ENCODE measurements at regions not wholly inside any gene's neighbourhood (a gene's known extent, or its start where the extent isn't known, plus 50 kb on each side); places are given as distances from the start of the nearest gene placed in this dataset.
A peak's percentile ranks its signal among the peaks of the same experiment; 100 is the strongest.
"Not testable (repeated sequence)": the region's sequence is repeated elsewhere in the genome, so short reads cannot be mapped to it uniquely, and the experiment has no call there.

DNA sequence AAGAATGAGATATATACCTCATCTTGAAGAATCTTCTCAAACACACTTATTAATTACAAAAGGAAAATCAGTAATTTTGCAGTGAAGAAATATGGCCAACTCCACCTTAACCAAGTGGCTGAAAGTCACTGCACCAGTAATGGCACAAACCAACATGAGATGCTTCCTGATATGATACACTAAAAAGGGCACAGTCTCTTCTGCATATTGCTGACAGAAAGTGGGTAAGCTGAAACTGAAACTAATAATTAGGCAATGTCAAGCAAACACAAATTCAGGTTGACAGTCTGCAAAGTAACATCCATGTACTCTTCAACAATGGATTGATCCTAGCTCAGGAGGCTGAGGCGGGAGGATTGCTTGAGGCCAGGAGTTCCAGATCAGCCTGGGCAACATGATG is 56.1 kb downstream of the ZNF22 start:
- not testable (repeated sequence) for DNase-seq

DNA sequence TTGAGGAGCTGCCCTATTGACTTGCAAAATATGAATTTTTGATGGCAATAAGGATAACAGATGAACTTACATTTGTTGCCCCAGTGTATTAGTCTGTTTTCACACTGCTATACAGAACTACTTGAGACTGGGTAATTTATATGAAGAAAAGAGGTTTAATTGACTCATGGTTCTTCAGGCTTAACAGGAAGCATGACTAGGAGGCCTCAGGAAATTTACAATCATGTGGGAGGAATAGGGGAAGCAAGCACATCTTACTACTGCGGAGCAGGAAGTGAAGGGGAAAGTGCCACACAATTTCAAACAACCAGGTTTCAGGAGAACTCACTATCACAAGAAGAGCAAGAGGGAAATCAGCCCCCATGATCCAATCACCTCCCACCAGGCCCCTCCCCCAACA is 57.9 kb downstream of the ZNF22 start:
- peak; percentile 77 to 89 for DNase-seq

DNA sequence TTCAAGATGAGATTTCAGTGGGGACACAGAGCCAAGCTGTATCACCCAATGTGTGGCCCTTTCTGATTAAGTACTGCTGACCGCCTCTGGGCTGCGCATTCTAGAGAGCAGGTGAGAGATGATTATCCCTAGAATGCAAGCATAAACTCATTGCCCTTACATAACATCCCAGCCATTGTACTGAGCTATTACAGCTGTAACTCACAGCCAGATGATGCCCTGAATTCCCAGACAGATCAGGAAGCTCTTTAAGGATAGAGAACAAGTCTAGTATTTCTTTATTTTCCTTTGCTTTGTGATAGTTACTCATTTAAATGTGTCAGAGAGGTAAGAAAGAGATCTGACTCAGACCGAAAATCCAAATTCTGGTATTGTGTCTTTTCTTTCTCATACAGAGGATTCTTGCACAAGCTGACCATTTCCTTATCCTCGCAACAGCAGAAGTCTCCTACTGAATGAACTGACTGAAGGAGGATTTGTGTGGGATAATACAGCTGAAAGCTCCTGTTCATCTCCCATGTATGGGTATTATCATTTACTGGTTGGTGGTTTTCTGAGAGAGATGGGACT is 58.4 kb downstream of the ZNF22 start:
- DNase-seq: peak; percentile 80 to 89

DNA sequence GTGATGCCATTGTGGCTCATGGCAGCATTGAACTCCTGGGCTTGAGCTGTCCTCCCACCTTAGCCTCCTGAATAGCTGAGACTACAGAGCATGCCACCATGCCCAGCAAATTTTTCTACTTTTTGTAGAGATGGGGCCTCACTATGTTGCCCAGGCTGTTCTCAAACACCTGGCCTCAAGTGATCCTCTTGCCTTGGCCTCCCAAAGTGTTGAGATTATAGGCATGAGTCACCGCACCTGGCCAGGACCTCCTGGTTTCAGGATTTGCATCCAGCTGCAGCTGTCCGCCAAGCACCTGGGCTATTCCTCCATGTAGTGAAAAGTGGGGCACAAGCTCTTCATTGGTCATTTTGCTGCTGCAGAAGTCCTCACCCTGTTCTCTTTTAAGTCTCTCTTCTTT is 58.9 kb downstream of the ZNF22 start:
- no peak for DNase-seq

DNA sequence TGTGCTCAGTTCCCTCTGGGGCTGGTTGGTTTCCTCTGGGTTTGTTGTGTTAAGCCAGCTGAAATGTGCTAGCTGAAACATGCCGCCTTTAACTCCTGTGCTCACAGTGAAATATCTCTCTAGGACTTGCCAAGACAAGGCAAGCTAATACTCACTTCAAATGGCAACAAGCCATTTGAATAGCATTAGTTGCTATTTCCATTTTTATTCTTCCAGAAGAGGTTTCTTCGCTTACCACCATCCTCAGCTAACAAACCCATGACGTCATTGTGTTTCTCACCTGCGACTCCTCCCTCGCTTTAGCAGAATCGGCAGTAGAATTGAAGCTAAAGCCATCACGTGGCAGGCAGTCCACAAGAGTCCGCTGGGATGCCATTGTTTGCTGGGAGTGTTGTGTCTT is 61.3 kb downstream of the ZNF22 start:
- no peak for DNase-seq

DNA sequence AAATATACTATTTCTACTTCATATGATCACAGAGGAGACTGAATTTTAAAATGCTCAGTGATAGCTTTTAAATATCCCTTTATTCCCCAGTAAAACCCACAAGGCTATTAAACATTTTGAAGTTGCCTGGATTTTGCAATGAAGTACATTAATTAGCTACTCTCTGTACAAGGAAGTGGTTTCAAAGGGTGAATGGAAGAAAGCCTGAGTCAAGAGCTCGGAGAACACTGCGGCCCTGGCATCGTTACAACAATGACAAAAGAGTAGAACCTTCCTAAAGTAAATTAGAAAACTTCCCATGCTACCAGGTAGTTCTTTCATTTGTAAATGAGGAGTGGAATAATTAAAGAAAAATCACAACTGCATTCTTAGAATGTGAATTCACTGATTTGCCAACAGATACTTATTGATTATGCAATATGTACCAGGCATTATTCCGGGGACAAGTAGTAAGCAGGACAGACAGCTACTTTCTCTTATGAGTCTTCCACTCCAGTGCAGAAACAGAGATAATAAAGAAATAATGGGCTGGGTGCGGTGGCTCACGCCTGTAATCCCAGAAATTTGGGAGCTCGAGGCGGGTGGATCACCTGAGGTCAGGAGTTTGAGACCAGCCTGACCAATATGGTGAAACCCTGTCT is 63.0 kb downstream of the ZNF22 start:
- peak; percentile 53 to 71 for DNase-seq

DNA sequence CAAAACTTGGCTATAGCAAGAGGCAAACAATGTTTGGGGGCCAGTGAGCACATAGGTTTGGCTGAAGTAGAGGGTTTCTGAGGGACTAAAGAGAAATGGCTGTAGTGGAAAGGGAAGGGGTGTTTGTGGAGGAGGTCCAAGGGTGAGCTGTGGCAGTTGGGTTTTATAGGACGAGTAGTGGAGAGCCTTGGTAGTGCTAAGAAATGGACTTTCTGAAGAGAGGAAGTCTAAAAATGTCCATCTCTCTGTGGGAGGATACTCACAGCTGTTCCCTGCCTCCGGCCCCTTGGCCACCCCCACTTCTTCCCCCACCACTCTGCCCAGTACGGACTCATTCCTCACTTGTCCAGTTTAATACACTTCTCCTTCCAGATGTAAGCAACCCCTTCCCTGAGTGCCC is 64.3 kb downstream of the ZNF22 start:
- DNase-seq: peak; percentile 22 to 27

DNA sequence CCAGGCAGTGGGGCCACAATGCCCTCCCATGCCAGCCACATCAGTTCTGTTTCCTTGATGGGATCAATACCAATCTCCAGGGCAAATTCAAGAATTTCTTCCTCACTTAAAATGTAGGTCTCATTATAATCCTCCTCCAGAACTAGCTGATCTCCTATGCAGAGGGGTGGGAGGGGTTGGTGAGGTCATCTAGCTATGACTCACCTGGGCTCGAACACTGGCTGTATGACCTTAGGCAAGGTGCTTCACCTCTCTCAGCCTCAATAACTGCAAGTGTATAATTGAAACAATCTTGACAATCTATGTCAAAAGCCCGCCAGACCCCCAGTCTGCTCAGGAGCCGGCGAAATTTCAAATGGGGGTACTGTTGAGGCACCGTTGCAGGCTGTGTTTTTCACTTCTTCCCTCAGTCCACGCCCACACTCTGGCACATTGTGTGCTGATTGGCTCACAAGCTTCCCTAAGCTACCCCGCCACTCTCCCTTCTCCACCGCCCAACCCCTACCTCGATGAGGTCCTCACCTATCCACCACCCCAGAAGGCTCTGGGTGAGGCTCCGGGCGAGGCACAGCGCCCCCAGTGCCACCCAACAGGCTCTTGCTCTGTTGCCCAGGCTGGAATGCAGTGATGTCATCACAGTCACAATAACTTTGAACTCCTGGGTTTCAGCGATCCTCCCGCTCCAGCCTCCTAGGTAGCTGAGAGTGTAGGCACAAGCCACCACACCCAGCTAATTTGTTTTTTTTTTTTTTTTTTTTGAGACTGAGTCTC is 70.5 kb downstream of the ZNF22 start:
- no peak for DNase-seq

DNA sequence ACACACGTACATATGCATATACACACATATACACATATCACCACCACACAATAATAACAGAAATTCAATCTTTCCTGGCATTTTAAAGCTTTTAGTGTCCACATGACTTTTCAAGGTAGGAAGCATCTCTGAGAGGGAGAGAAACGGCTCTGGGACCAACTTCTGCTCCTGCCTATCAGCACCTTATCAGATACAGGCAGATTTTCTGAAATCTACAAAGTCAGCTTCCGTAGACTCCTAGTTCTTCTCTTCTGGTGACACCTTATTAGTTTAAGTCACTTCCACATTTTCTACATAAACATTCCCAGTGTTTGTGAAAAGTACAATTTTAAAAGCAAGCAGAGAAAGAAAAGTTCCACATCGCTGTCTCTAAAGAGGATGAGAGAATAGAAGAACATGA is 74.5 kb downstream of the ZNF22 start:
- DNase-seq: no peak

DNA sequence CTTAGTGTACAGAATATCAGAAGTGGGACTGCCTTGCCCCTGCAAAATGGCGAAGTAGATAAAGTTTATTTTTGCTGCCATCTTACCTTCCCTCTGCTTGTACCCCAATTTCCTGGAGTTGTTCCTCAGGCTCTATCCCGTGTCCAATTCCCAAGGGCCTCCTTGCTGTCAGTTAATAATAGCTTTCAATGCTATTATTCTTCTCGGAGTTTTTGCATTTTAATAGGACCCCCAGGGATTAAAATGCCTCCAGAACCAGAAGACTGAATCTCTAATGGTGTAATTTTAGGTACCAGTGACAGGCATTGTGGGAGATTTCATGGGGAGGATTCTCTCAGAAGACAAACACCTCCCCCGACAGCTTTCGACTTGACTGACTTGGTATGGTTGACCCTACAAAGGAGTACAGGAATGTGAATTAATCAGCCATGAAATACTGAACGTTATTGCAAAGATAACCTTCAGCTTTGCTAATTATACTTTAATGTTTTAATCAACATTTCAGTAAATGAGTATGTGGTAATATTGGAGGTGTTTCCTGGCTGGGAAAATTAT is 75.2 kb downstream of the ZNF22 start:
- no peak for DNase-seq

DNA sequence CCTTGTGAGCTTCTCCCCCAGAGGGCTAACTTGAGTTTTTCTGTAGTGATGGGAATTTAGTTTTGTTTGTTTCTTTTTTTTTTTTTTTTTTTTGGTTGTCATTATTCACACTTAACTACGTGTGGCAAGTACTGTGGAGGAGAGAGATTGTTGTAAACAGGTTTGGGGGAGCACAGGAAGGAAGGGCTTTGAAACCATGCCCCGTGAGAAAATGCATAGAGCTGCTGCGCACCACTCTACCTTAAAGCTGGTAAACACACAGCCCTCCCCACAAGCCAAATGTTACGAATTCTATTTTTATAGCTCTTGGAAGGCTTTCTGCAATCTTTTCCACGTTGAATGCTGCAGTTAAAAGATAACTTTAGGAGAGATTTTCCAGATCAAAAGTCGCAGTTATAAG is 76.2 kb downstream of the ZNF22 start:
- DNase-seq: no peak

DNA sequence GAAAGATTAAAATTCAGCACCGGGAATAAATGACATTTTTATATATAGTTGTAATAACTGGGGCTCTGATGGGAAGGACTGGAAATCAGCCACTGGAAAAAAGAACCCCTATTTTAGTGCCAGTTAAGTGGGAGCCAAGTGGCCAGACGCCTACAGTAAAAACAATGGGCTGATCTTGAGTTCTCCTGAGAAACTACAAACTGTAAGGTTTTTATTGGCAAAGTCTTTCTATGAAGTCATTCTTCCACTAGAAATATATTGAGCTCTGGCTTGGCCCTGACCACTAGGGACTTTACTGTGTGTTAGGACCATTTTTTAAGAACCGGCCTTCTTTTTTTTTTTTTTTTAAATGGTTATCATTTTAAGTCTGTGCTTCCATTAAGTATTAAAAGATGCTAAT is 79.6 kb downstream of the ZNF22 start:
- DNase-seq: no peak

DNA sequence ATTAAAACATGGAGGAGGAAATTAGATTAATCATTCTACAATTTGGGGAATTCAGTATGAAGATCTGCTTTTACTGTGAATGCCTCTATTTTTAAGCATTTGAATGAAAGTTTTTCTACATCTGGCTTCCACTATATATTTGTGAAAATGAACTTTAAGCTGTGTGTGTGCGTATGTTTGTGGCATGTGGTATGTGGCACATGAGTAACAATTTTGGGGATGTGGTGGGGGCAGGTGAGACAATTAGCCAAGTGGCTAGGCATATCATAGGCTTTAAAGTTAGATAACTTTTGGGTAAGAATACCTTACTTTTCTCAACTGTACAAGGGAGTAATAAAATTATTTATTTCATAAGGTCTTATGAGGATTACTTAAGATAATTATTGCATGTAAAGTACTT is 81.5 kb downstream of the ZNF22 start:
- no peak for DNase-seq

DNA sequence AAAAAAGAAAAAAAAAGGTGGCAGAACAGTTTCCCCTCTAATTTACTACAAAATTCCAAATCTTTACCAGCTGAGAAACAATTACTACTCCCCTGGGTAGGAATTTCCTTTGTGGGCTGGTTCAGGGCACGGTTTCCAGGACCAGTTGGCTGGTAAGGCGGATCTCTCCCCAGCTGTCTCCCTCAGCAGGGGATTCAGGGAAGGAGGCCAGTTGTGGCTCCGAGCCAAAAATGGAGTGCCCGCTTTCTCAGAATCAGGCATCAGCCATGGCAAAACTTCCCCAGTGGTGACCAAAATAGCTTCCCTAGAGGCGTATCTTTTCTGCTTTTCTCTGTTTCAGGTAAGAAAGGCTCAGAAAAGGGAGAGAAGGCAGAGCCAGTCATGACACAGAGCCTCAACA is 91.2 kb downstream of the ZNF22 start:
- no peak for DNase-seq

DNA sequence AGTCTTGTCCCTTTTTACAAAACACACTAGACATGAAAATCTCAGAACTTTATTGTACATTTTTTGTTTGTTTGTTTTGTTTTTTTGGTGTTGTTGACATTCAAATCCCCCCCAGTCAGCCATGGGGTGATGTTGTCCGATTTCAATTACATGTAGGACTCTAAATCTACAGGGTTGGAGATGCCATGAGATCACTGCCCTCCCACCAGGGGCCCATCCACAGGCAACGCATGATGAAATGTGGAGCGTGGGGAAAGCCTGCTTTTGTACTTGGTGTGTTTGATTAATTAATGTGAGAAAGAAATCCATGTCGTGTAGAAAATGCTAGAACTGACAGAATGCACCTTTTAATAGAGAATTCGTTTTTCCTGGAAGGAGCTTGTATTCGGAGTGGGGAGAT is 93.2 kb downstream of the ZNF22 start:
- no peak for DNase-seq

DNA sequence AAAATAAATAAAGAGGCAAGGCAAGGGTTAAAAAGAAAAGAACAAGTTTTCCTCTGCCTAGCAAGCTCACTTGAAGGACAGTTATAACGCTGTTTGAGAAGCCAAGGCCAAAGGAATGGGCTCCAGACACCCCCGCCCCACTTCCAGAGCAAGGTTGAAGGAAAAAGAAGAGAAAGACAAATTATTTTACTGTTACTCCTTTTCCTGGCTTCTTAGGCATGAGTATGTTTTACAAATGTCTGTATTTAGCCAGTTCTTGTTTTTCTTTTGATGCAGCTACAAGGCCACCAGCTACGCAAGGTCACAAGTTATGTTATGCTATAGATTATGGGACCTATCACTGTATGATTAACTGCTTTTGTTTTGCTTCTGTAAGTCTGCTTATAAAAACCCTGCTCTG is 94.6 kb downstream of the ZNF22 start:
- no peak for DNase-seq

DNA sequence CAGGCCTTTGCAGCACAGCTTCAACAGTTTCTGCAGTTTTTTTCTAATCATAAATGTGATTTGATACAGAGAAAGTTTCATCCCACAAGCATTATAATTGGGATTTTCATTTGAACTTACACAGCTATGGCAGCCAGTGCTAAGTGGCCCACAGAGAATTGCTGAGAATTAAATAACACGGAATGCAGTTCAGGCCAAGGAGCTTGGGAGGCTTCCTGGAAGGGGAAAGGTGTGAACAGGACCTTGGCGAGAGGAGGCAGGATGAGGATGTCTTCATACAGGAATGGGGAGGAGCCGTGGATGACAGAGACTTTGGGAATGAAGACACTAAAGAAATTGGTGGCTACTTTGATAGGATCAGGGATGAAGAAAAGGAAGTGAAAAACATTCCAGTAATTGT is 95.3 kb downstream of the ZNF22 start:
- DNase-seq: no peak

DNA sequence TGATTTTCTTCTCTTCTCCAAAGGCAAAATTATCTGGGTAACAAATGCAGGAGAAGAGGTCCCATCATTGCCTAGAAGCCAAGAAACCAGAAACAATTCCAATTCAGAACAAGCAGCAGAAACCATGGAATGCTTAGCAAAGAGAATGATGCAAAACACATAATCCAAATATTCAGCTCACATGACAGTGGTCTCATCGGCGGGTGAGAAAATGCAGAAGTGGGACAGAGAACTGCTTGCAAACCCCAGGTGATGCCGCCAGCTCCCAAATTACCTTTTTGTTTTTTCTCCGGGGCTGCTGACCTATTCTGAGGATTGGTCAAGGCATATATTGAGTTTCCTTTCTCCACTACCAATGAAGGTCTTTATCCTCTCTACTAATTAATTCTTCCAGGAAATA is 99.7 kb downstream of the ZNF22 start:
- DNase-seq: no peak

DNA sequence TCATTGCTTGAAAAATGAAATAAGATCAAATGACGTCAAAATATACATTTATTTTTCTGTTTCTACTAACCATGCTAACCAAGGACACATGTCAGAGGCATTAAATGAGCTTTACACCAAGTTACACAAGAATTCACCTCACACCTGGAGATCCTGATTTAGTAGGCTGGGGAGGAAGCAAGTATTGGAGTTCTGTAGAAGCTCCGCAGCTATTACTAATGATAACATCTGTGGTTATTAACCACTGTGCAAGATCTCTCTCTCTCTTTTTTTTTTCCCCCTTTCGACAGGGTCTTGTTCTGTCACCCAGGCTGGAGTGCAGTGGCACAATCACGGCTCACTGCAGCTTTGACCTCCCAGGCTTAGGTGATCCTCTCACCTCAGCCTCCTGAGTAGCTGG is 104.0 kb downstream of the ZNF22 start:
- DNase-seq: no peak

DNA sequence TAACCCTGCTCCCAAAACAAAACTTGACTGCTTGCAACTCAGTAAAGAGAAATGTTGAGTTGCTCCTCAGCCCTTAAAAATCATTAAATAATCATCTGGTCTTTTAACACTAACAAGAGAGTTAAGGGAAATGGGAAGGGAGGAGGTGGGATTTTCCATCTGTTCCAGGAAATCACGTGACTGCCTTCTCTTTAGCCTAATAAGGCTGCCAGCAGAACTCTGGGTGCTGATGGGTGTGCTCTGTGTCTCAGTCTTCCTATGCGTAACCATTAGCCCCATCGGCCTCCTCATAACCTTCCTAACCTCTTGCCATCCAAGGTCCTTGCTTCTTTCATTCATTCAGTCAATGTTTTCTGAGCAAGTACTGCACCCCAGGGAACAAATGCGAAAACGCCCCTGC is 104.6 kb downstream of the ZNF22 start:
- peak; percentile 3 to 8 for DNase-seq

DNA sequence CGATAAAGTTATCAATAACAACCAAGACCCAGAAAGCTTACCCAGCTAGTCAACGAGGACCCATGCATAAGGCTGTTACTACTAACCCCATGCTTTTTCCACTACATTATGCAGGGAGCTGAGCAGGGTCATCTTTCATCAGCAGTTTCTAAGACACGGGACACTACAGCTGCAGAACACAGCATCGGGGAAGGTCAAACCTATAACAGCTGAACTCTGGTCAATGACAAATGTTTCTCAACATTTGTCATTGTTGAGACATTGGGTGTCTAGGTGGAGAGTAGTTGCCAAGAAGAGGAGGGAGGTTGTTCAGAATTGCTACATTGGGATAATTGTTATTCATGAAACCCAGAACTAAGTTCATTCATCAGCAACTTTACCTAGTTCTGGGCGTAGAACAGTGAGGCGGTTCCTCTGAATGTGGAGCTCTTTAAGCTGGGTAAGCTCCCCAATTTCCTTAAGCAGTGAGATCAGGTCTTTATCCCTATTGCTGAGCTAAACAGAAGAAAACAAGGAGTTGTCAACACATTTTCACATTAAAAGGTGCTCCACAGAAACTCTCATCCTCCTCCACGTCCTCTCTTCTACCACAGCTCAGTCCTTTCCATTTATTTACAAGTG is 105.6 kb downstream of the ZNF22 start:
- no peak for DNase-seq

DNA sequence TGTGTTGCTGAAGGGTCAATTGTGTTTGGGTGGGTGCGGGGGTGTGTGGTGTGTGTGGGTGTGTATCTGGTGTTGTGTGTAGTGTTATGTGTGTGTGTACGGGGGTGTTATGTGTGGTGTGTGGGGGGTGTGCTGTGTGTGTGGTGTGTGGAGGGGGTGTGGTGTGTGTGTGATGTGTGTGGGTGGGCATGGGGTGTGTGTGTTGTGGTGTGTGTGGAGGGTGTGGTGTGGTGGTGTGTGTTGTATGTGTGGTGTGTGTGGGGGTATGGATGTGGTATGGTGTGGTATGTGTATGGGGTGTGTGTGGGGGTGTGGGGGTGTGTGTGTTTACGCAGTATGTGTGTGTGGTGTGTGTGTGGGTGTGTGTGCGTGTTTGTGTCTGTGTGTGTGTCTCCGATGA is 110.8 kb downstream of the ZNF22 start:
- no peak for DNase-seq

DNA sequence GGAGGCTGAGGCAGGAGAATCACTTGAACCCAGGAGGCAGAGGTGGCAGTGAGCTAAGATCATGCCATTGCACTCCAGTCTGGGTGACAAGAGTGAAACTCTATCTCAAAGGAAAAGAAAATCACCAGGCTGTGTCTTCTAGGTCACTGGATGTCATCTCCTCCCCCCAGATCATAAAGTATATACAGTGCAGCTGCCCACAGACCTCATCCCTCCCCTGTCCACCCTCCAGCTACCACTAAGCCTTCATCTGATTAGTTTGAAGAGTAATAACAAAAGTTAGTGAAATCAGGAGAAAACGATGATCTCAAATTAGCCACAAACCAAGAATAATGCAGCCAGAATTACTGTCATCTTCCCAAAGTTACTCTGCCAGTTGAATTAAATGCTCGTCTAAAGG is 117.2 kb downstream of the ZNF22 start:
- not testable (repeated sequence) for DNase-seq

DNA sequence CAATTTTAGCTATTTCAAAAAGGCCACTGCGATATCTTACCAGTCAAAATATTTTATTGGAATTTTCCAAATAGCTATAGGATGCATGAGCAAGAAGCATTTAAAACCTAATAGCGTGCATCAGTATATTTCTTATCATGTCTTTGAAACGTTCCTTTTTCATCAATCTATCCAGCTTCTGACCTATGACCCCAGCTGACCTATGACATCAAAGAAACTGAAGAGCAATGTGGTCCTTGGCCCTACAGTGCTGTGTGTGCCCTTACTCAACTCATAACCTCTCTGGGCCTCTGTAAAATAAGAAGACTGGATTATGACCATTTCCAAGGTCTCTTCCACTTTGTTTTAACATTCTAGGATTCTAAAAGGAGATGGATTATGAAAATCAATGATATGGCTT is 118.2 kb downstream of the ZNF22 start:
- DNase-seq: no peak

All from inflammatory macrophage treated with lipopolysaccharide for 1 hour (primary cell).